Chondrocyte (in vitro differentiated cells): ENCODE measurements at regions not wholly inside any gene's neighbourhood (a gene's known extent, or its start where the extent isn't known, plus 50 kb on each side); places are given as distances from the start of the nearest gene placed in this dataset.

Experiments
- DNase-seq: peaks from one replicate; pipeline ENCODE4 v3.0.0; 2021; ENCODE audit warnings: mixed read lengths, low spot score
- H3K27ac Mint-ChIP-seq: one replicate; pipeline ENCODE4 v1.8.0; 2021; ENCODE audit warnings: mild to moderate bottlenecking, moderate library complexity, mixed read lengths; ENCODE audit not compliant: unreplicated experiment
- H3K27me3 Mint-ChIP-seq: 2 replicates; pipeline ENCODE4 v1.8.0; 2021; ENCODE audit warnings: low read depth, mixed read lengths
- H3K36me3 Mint-ChIP-seq: 2 replicates; pipeline ENCODE4 v1.8.0; 2021; ENCODE audit warnings: low read depth, mixed read lengths
- H3K4me1 Mint-ChIP-seq: 2 replicates; pipeline ENCODE4 v1.8.0; 2021; ENCODE audit warnings: low read depth, mild to moderate bottlenecking, mixed read lengths
- H3K4me3 Mint-ChIP-seq: one replicate; pipeline ENCODE4 v1.8.0; 2021; ENCODE audit warnings: mild to moderate bottlenecking, moderate library complexity, mixed read lengths; ENCODE audit not compliant: unreplicated experiment
- H3K9me3 Mint-ChIP-seq: 2 replicates; pipeline ENCODE4 v1.8.0; 2021; ENCODE audit warnings: low read depth, mixed read lengths
- TF ChIP-seq, protein P1 (sequence below): fragments of 200-600 bp; sonication (generic); IDR thresholded peaks from 2 replicates; pipeline ENCODE4 v1.5.0; 2021; ENCODE audit warnings: antibody characterized with exemption, mild to moderate bottlenecking, moderate library complexity

GRCh38 chr4:45648846-45649245, 475.0 kb downstream of the GABRG1 start:
- DNase-seq, result no peak
- Mint-ChIP-seq H3K27me3 (peaks cover 2% of the 10 kb centered on the region), H3K9me3 (peaks cover 5% of the 10 kb centered on the region), H3K27ac (no peak overlapping the region), H3K4me1 (no peaks in the 10 kb centered on the region), H3K4me3 (no peak overlapping the region), H3K36me3 (no peaks in the 10 kb centered on the region)
- TF ChIP-seq, protein P1, sequence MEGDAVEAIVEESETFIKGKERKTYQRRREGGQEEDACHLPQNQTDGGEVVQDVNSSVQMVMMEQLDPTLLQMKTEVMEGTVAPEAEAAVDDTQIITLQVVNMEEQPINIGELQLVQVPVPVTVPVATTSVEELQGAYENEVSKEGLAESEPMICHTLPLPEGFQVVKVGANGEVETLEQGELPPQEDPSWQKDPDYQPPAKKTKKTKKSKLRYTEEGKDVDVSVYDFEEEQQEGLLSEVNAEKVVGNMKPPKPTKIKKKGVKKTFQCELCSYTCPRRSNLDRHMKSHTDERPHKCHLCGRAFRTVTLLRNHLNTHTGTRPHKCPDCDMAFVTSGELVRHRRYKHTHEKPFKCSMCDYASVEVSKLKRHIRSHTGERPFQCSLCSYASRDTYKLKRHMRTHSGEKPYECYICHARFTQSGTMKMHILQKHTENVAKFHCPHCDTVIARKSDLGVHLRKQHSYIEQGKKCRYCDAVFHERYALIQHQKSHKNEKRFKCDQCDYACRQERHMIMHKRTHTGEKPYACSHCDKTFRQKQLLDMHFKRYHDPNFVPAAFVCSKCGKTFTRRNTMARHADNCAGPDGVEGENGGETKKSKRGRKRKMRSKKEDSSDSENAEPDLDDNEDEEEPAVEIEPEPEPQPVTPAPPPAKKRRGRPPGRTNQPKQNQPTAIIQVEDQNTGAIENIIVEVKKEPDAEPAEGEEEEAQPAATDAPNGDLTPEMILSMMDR, result no peak

DNA sequence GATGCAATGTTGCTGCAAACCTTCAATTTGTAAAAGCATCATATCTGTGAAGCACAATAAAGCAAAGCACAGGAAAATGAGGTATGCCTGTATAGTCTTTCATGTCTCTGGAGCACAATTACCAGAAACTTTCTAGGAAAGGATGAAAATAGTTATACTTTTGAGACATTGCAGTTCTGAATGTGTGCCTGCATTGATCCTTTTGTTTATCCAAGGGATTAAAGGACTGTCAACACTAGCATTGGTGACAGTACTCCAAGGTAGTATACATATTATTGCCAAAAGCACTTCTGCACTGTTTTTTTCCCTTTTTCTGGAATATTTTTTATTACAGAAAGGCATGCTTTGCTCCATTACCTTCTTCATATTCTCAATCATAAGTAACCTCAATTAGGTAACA, 476.0 kb downstream of the GABRG1 start:
- no peak overlapping the region for H3K4me3 Mint-ChIP-seq
- no peaks in the 10 kb centered on the region for H3K36me3 Mint-ChIP-seq
- H3K9me3 Mint-ChIP-seq, result peaks cover 5% of the 10 kb centered on the region
- no peaks in the 10 kb centered on the region for H3K4me1 Mint-ChIP-seq
- no peak for DNase-seq
- TF ChIP-seq, protein P1, result no peak
- H3K27ac Mint-ChIP-seq, result no peak overlapping the region
- H3K27me3 Mint-ChIP-seq, result peaks cover 2% of the 10 kb centered on the region

DNA sequence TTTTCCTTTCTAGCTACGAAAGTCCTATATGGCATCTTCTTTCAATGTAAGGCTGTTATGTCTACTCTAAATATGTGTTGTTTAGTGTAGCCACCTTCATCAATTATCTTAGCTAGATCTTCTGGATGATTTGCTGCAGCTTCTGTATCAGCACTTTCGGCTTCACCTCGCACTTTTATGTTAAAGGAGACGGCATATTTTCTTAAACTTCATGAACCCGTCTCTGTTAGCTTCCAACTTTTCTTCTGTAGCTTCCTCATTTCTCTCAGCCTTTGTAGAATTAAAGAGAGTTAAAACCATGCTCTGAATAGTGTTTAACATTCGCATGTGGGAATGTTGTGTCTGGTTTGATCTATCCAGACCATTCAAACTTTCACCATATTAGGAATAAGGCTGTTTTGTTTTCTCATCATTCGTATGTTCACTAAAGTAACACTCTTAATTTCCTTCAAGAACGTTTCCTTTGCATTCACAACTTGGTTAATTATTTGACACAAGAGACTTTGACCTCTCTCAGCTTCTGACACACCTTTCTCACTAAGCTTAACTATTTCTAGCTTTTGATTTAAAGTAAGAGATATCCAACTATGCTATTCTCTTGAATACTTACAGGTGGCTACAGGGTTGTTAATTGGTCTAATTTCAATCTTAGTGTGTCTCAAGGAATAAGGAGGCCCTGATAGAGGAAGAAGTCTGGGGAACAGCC, 476.8 kb downstream of the GABRG1 start:
- H3K4me3 Mint-ChIP-seq, result no peak overlapping the region
- no peaks in the 10 kb centered on the region for H3K9me3 Mint-ChIP-seq
- H3K4me1 Mint-ChIP-seq, result no peaks in the 10 kb centered on the region
- H3K36me3 Mint-ChIP-seq, result no peaks in the 10 kb centered on the region
- H3K27me3 Mint-ChIP-seq, result no peaks in the 10 kb centered on the region
- no peak overlapping the region for H3K27ac Mint-ChIP-seq
- DNase-seq, result no peak
- TF ChIP-seq, protein P1, result no peak

- H3K27ac Mint-ChIP-seq, result no peak overlapping the region
- no peak overlapping the region for H3K4me3 Mint-ChIP-seq
- peaks cover 2% of the 10 kb centered on the region for H3K9me3 Mint-ChIP-seq
- no peak for DNase-seq
- H3K4me1 Mint-ChIP-seq, result no peaks in the 10 kb centered on the region
- H3K36me3 Mint-ChIP-seq, result no peaks in the 10 kb centered on the region
- TF ChIP-seq, protein P1, result no peak
- H3K27me3 Mint-ChIP-seq, result no peaks in the 10 kb centered on the region
These were observed 483.6 kb downstream of the GABRG1 start for GRCh38 chr4:45640281-45640680.

DNA sequence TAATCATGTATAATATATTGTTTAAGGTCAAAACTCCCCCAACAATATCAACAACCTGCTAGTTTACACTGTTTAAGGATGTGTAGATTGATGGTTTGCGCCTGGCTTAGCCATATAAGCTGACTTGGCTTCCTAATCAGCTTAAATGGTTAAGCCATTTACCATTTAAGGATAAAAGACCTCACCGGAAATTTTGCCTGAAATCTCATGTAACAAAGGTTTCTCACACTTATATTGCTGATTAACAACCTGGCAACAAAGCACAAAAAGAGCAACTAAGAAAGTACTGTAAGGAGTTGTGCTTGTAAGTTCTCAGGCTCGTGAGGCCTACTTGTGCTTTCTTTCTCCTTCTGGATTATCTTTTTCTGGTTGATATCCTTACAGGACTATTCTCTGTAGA, 485.2 kb downstream of the GABRG1 start:
- no peaks in the 10 kb centered on the region for H3K27me3 Mint-ChIP-seq
- no peak overlapping the region for H3K4me3 Mint-ChIP-seq
- H3K36me3 Mint-ChIP-seq, result no peaks in the 10 kb centered on the region
- H3K9me3 Mint-ChIP-seq, result peaks cover 2% of the 10 kb centered on the region
- TF ChIP-seq, protein P1, result no peak
- H3K4me1 Mint-ChIP-seq, result no peaks in the 10 kb centered on the region
- H3K27ac Mint-ChIP-seq, result no peak overlapping the region
- DNase-seq, result no peak
